ENCODE measurements at regions not wholly inside any gene's neighbourhood (a gene's known extent, or its start where the extent isn't known, plus 50 kb on each side); places are given as distances from the start of the nearest gene placed in this dataset.

DNA sequence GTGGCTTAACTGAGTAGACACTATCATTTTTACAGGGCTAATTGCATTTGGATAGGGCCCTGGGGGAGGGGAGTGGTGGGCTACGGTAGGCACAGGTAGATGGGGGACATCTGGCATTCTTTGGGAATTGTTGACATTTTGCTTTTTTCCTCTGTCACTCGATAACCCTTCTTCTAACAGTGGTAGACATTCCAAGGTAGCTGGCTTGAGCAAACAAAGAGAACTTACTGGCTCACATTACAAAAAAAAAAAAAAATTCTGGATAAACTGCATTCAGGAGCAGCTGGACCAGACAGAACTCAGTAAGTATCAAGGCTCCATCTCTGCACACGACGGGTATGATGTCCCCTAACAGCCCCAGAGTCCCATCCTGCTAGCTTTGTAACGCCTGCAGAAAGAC, 585.2 kb downstream of the ZNF608 start:
- Mint-ChIP-seq H3K27me3 (ENCODE audit: low read depth) (no peaks in the 10 kb centered on the region), H3K4me3 (no peak overlapping the region), H3K4me1 (peaks cover 6 to 7% of the 10 kb centered on the region in 2 experiments; a peak in 3 of 4 replicates), H3K27ac (no peak overlapping the region), H3K9me3 (peaks cover 7 to 10% of the 10 kb centered on the region in 2 experiments), H3K36me3 (ENCODE audit: insufficient read depth in 1 of 3, low read depth in 3 of 3) (peaks cover 2 to 12% (median 6%) of the 10 kb centered on the region in 3 experiments; a peak in 6 of 7 replicates)
- no peak overlapping the region for H4K8ac ChIP-seq (replicated peaks; ENCODE audit: insufficient read length, low read depth, low read length)
- H3K4me1 ChIP-seq (ENCODE audit: insufficient read depth, low read length) = no peaks in the 10 kb centered on the region
- no peaks in the 10 kb centered on the region for H4K20me1 ChIP-seq (ENCODE audit: control insufficient read depth, insufficient read depth, insufficient read length)
- no peak overlapping the region for H3K27ac ChIP-seq (ENCODE audit: insufficient read length, low read depth, low read length)
- H4K91ac ChIP-seq (ENCODE audit: insufficient read length, low read depth, low read length) = no peak overlapping the region
- no CpG with 5 or more reads among the region's 5 CpGs for WGBS (ENCODE audit: extremely low coverage, insufficient read length, low lambda C conversion rate)
- no peak overlapping the region for H2BK12ac ChIP-seq (ENCODE audit: insufficient read length, low read depth, low read length)
- H2BK20ac ChIP-seq (ENCODE audit: low read depth, low read length, poor library complexity, severe bottlenecking) = no peak overlapping the region
- no peak overlapping the region for H2BK120ac ChIP-seq (ENCODE audit: low read depth, low read length, poor library complexity, severe bottlenecking)
- no peaks in the 10 kb centered on the region for H3K27me3 ChIP-seq (ENCODE audit: insufficient read depth, low read length)
- H3K4me2 ChIP-seq (ENCODE audit: insufficient read depth, insufficient read length, low read length) = no peak overlapping the region
- H4K5ac ChIP-seq (ENCODE audit: insufficient read length, low read depth, low read length) = no peak overlapping the region
- no peaks in the 10 kb centered on the region for H3K23me2 ChIP-seq (ENCODE audit: insufficient read length, low read depth, low read length, poor library complexity, severe bottlenecking)
- no peak overlapping the region for H3K14ac ChIP-seq (ENCODE audit: insufficient read depth, low read length)
- no peak overlapping the region for H2AK5ac ChIP-seq (ENCODE audit: insufficient read length, low read length)
- no peak overlapping the region for H3K9ac ChIP-seq (ENCODE audit: extremely low read depth, insufficient read length, low read length)
- H2AFZ ChIP-seq (ENCODE audit: low read length) = no peak overlapping the region
- H3K4ac ChIP-seq (ENCODE audit: low read depth, low read length) = no peak overlapping the region
- no peak for DNase-seq
- no peaks in the 10 kb centered on the region for H3K79me1 ChIP-seq (ENCODE audit: insufficient read depth, low read depth, low read length, poor library complexity, severe bottlenecking)
- H3T11ph ChIP-seq (ENCODE audit: low read length) = no peak overlapping the region
- H3K18ac ChIP-seq (ENCODE audit: insufficient read length, low read depth, low read length) = no peak overlapping the region
- H2BK5ac ChIP-seq (ENCODE audit: insufficient read length, low read length) = no peak overlapping the region
- H3K79me2 ChIP-seq (ENCODE audit: insufficient read depth, low read length) = no peaks in the 10 kb centered on the region
- no peak overlapping the region for H3K56ac ChIP-seq (ENCODE audit: insufficient read length, low read depth, low read length)
- H2BK15ac ChIP-seq (ENCODE audit: low read depth, low read length) = no peak overlapping the region
- H3K9me3 ChIP-seq (ENCODE audit: control insufficient read depth, low read depth, low read length) = no peaks in the 10 kb centered on the region
- H3K23ac ChIP-seq (ENCODE audit: insufficient read length, low read depth, low read length) = no peak overlapping the region
- no peak for TF ChIP-seq CTCF (conservative IDR thresholded peaks at IDR 0.05)
